Motor neuron (in vitro differentiated cells): ENCODE measurements at regions not wholly inside any gene's neighbourhood (a gene's known extent, or its start where the extent isn't known, plus 50 kb on each side); places are given as distances from the start of the nearest gene placed in this dataset.

Source experiments
- ATAC-seq, 8 experiments: fragments of 200-7000 bp; cut with Tn5 transposase; replicated peaks in 6 of 8; 2 replicates each; pipeline ENCODE4 v1.8.0; 2021; ENCODE audit warnings: mild to moderate bottlenecking in 8 of 8, moderate library complexity in 8 of 8
- H3K27ac ChIP-seq, 2 donors: fragments of 250-450 bp; sonication (Bioruptor Pico); 2 replicates each; pipeline ENCODE4 v1.9.0; 2021; ENCODE audit warnings: antibody characterized with exemption in 2 of 2, mild to moderate bottlenecking in 2 of 2, moderate library complexity in 1 of 2
- H3K4me1 ChIP-seq, 2 donors: fragments of 250-450 bp; sonication (Bioruptor Pico); replicated peaks in 1 of 2; 2 replicates each; pipeline ENCODE4 v1.6.1; 2021; ENCODE audit warnings: antibody characterized with exemption in 2 of 2, mild to moderate bottlenecking in 2 of 2, moderate library complexity in 1 of 2
- H3K4me3 ChIP-seq, 5 donors: fragments of 250-450 bp; sonication (Bioruptor Pico); 2 replicates each; pipeline ENCODE4 v1.9.0; 2021; ENCODE audit warnings: antibody characterized with exemption in 5 of 5, mild to moderate bottlenecking in 5 of 5, moderate library complexity in 4 of 5
- WGBS, 10 experiments: fragments of 450-650 bp; shearing (Covaris generic); methylation state at CpG; one replicate each; pipeline ENCODE4 v1.0.0; 2022; 5-methylcytosine and 5-hydroxymethylcytosine counted together
- in situ Hi-C, 9 experiments: fragments of 400-800 bp; cut with MboI; loops; one replicate each; pipeline ENCODE4 v1.15.0; 2021; ENCODE audit warnings: low sequenced_read_pairs in 9 of 9, low pct_unique_long_range_greater_than_20kb in 2 of 9; ENCODE audit not compliant: unreplicated experiment in 9 of 9

GRCh38 chr7:22896917-22897316, 74.3 kb upstream of the TOMM7 start:
- Histone ChIP-seq H3K27ac (no peak overlapping the region), H3K4me3 (no peak overlapping the region), H3K4me1 (peaks cover 0 to 2% of the 10 kb centered on the region in 2 donors)
- in situ Hi-C loops = no loop called here
- no peak for ATAC-seq
- WGBS, 10 experiments = 29 to 100% (median 93%) methylated on average over 1 to 5 of the region's 5 CpGs; no CpG with 5 or more reads in 1 of the 10 experiments

- in situ Hi-C loops = no loop called here
- 20 to 88% (median 77%) methylated on average over 1 to 2 of the region's 2 CpGs; no CpG with 5 or more reads in 1 of the 10 experiments for WGBS, 10 experiments
- peak in 1 of 8 experiments; percentile 22 for ATAC-seq
- H3K4me3 ChIP-seq = no peak overlapping the region
- H3K4me1 ChIP-seq = peaks cover 0 to 2% of the 10 kb centered on the region in 2 donors
- no peak overlapping the region for H3K27ac ChIP-seq
These were observed 73.1 kb upstream of the TOMM7 start for GRCh38 chr7:22895828-22896165.

- in situ Hi-C loops = no loop called here
- peak in 2 of 8 experiments; percentile 37 to 57 for ATAC-seq
- peaks cover 0 to 2% of the 10 kb centered on the region in 2 donors for H3K4me1 ChIP-seq
- no peak overlapping the region for H3K27ac ChIP-seq
- H3K4me3 ChIP-seq = no peak overlapping the region
- WGBS, 10 experiments = 0 to 100% (median 38%) methylated on average over 1 to 3 of the region's 3 CpGs; no CpG with 5 or more reads in 3 of the 10 experiments
These were observed 72.6 kb upstream of the TOMM7 start for GRCh38 chr7:22895140-22895827.

- no peak for ATAC-seq
- Histone ChIP-seq H3K27ac (no peak overlapping the region), H3K4me1 (peaks cover 0 to 2% of the 10 kb centered on the region in 2 donors), H3K4me3 (no peak overlapping the region)
- WGBS, 10 experiments = 57 to 100% (median 83%) methylated on average over 1 to 6 of the region's 10 CpGs; no CpG with 5 or more reads in 1 of the 10 experiments
- in situ Hi-C loops = no loop called here
These were observed 71.9 kb upstream of the TOMM7 start for GRCh38 chr7:22894546-22894945.

GRCh38 chr7:22890773-22891172, 68.1 kb upstream of the TOMM7 start:
- H3K4me3 ChIP-seq = no peak overlapping the region
- ATAC-seq = no peak
- WGBS, 10 experiments = 56 to 96% (median 76%) methylated on average over 2 to 4 of the region's 4 CpGs; no CpG with 5 or more reads in 2 of the 10 experiments
- H3K4me1 ChIP-seq = no peaks in the 10 kb centered on the region
- no peak overlapping the region for H3K27ac ChIP-seq
- in situ Hi-C loops = no loop called here

GRCh38 chr7:22885797-22886261, 63.2 kb upstream of the TOMM7 start:
- 38 to 75% (median 55%) methylated on average over 1 of the region's 1 CpG; no CpG with 5 or more reads in 4 of the 10 experiments for WGBS, 10 experiments
- ATAC-seq = peak in 2 of 8 experiments; percentile 55 to 57
- in situ Hi-C loops = no loop called here
- H3K4me3 ChIP-seq = no peak overlapping the region
- H3K4me1 ChIP-seq = no peaks in the 10 kb centered on the region
- no peak overlapping the region for H3K27ac ChIP-seq

- Histone ChIP-seq H3K4me3 (no peak overlapping the region), H3K4me1 (no peaks in the 10 kb centered on the region), H3K27ac (no peak overlapping the region)
- 33 to 92% (median 74%) methylated on average over 1 to 4 of the region's 5 CpGs for WGBS, 10 experiments
- in situ Hi-C loops = no loop called here
- ATAC-seq = peak in 2 of 8 experiments; percentile 39 to 55
These were observed 62.5 kb upstream of the TOMM7 start for GRCh38 chr7:22884911-22885788.

GRCh38 chr7:22882106-22882505, 59.5 kb upstream of the TOMM7 start:
- Histone ChIP-seq H3K4me3 (no peak overlapping the region), H3K4me1 (no peaks in the 10 kb centered on the region), H3K27ac (no peak overlapping the region)
- in situ Hi-C loops = no loop called here
- WGBS, 10 experiments = 0 to 100% (median 80%) methylated on average over 1 to 3 of the region's 3 CpGs; no CpG with 5 or more reads in 1 of the 10 experiments
- ATAC-seq = no peak

GRCh38 chr7:22879709-22880306, 57.2 kb upstream of the TOMM7 start:
- H3K27ac ChIP-seq = no peak overlapping the region
- no peak overlapping the region for H3K4me3 ChIP-seq
- no peaks in the 10 kb centered on the region for H3K4me1 ChIP-seq
- in situ Hi-C loops = no loop called here
- ATAC-seq = no peak
- 60 to 100% (median 72%) methylated on average over 1 to 6 of the region's 8 CpGs; no CpG with 5 or more reads in 3 of the 10 experiments for WGBS, 10 experiments

GRCh38 chr7:22879280-22879679, 56.6 kb upstream of the TOMM7 start:
- H3K4me3 ChIP-seq = no peak overlapping the region
- ATAC-seq = no peak
- no peak overlapping the region for H3K27ac ChIP-seq
- WGBS, 10 experiments = 67 to 98% (median 91%) methylated on average over 2 to 4 of the region's 4 CpGs; no CpG with 5 or more reads in 2 of the 10 experiments
- in situ Hi-C loops = no loop called here
- H3K4me1 ChIP-seq = no peaks in the 10 kb centered on the region

GRCh38 chr7:22876986-22877729, 54.5 kb upstream of the TOMM7 start:
- in situ Hi-C loops = no loop called here
- WGBS, 10 experiments = 57 to 100% (median 100%) methylated on average over 1 of the region's 1 CpG; no CpG with 5 or more reads in 6 of the 10 experiments
- peak in 1 of 8 experiments; percentile 14 for ATAC-seq

GRCh38 chr7:22875470-22875869, 52.8 kb upstream of the TOMM7 start:
- ATAC-seq = no peak
- Histone ChIP-seq H3K27ac (no peak overlapping the region), H3K4me3 (no peak overlapping the region), H3K4me1 (no peaks in the 10 kb centered on the region)
- 80 to 100% (median 90%) methylated on average over 1 to 5 of the region's 8 CpGs; no CpG with 5 or more reads in 3 of the 10 experiments for WGBS, 10 experiments
- in situ Hi-C loops = no loop called here

More at GRCh38 chr7:22876986-22877729, 54.5 kb upstream of the TOMM7 start:
- no peak overlapping the region for H3K27ac ChIP-seq
- H3K4me3 ChIP-seq = no peak overlapping the region
- no peaks in the 10 kb centered on the region for H3K4me1 ChIP-seq
